ENCODE measurements at regions not wholly inside any gene's neighbourhood (a gene's known extent, or its start where the extent isn't known, plus 50 kb on each side); places are given as distances from the start of the nearest gene placed in this dataset.

- no peak for DNase-seq (ENCODE audit: low read depth in 2 of 2)
These were observed 373.9 kb upstream of the NFE2L3 start for GRCh38 chr7:25777969-25778708.

DNA sequence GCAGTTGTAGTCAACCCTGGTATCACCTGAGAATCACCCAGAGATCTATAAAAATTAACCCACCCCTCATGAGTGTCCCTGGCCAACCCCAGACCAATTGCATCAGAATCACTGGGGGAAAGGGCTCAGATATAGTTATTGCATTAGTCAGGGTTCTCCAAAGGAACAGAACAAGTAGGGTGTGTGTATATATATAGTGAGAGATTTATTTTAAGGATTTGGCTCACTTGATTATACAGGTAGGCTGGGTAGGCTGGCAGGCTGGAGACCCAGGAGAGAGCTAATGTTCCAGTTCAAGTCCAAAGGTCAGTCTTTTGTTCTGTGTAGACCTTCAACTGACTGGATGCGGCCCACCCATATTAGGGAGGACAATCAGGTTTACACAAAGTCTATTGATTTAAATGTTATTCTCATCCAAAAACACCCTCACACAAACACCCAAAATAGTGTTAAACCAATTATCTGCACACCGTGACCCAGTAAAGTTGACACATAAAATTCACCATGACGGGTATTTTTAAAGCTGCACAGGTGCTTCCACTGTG, 372.9 kb upstream of the NFE2L3 start:
- DNase-seq (ENCODE audit: low read depth in 2 of 2) = no peak

DNA sequence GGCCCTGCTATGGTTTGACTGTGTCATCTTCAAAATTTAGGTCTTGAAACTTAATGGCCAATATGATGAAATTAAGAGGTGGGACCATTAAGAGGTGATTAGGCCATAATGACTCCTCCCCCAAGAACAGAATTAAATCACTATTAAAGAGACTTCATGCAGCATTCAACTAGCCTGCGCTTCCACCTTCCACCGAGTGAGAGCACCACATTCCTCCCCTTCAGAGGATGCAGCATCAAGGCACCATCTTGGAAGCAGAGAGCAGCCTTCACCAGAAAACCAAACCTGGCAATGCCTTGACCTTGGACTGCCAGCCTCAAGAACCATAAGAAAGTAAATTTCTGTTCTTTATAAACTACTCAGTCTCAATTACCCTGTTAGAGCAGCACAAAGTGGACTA, 371.1 kb upstream of the NFE2L3 start:
- DNase-seq (ENCODE audit: low read depth in 2 of 2) = no peak

DNA sequence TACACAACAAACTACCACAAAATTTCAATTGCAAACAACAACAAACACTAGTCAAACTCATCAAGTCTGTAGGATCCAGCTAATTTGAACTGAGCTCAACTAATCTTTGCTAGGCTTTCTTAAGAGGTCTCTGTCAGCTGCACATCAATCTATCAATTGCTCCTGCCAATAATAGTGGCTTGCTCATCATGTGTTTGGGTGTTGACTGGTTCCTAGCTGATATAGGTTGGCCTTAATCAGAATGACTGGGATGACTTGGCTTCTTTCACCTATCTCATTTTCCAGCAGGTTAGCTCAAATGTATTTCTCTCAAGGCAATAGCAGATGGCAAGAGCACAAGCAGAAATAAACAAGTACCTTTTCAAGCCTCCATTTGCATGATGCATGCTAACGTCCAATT, 370.3 kb upstream of the NFE2L3 start:
- no peak for DNase-seq (ENCODE audit: low read depth in 2 of 2)

GRCh38 chr7:25786936-25787335, 365.1 kb upstream of the NFE2L3 start:
- DNase-seq (ENCODE audit: low read depth in 2 of 2) = no peak

- DNase-seq (ENCODE audit: low read depth in 2 of 2) = no peak
These were observed 364.7 kb upstream of the NFE2L3 start for GRCh38 chr7:25787336-25787735.

- DNase-seq (ENCODE audit: low read depth in 2 of 2) = no peak
These were observed 363.6 kb upstream of the NFE2L3 start for GRCh38 chr7:25788371-25788770.

- DNase-seq (ENCODE audit: low read depth in 2 of 2) = no peak
These were observed 362.9 kb upstream of the NFE2L3 start for GRCh38 chr7:25788961-25789620.

DNA sequence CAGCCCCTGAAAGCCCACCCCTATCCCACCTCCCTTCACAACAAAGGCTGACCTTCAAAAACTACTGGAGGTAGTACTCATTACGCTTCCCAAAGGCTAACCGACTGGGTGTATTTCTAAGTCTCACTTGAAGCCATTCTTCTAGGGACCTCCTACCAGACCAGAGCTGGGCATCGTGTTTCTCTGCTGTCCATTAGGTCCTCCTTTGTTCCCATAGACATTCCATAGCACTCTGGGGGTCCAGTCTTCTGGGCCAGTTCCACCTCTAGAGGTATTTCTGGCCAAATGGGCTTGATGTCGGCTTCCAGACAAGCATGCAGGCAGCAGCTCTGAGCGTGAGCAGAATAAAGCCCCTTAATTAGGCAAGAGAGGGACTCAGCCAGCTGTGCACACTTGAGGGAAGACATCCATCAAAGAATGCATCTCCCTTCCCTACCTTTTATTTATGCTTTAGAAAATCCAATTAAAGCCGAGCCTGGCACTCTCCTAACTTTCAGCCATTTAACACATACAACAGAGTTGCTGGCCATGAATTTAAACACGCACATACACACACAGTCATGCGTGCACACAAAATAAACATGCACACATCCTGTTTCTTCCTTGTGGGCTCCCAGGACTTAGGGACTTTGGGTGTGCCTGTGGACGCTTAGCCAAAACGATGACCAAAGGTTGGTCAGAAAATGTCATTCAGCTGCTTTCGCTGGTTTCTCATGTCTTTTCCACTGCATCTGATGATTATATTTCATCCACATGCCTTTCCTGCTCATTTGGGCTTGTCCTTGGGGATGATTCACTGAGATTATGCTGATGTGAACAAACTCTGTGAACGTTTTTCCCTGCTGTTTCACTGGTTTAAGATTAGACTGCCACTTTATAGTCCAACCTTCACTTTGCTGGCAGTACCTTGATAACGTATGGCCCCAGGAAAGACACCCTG, 362.0 kb upstream of the NFE2L3 start:
- no peak for DNase-seq (ENCODE audit: low read depth in 2 of 2)

GRCh38 chr7:25790963-25791362, 361.0 kb upstream of the NFE2L3 start:
- no peak for DNase-seq (ENCODE audit: low read depth in 2 of 2)

GRCh38 chr7:25792586-25792985, 359.4 kb upstream of the NFE2L3 start:
- no peak for DNase-seq (ENCODE audit: low read depth in 2 of 2)

DNA sequence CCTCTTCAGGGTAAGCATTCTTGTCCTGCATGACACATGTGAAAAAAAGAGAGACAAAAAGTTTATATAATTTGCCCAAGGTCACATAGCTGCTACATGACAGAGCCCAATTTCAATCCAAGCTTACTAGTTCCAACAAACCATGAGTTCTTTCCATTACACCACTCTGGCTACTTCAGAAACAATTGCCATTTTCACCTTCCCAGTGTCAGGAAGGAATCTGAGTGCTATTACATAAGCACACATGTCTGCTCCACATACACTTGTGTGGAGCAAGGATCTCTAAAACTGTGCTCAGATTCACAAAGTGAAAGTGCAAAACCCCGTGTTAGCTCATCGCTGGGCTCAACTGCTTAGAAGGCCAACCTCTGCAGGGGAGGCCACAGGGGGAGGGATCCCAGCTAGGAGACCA, 356.2 kb upstream of the NFE2L3 start:
- DNase-seq (ENCODE audit: low read depth in 2 of 2) = no peak

DNA sequence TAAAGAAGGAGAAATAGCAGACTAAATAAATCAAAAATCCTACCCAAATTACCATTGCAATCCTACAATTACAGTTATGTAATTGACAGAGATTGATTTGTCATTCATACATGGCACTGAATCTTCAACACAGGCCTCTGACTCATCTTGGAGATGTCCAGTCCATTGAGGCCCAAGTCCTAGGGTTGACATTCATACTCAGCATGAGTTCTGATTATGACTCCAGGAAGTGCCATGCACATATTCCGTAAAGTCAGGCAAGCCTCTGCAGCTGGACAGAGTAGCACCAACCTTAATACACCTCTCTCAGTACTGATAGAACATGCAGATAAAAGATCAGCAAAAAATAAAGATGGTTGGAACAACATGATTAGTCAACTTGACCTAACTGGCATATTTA, 353.7 kb upstream of the NFE2L3 start:
- no peak for DNase-seq (ENCODE audit: low read depth in 2 of 2)

DNA sequence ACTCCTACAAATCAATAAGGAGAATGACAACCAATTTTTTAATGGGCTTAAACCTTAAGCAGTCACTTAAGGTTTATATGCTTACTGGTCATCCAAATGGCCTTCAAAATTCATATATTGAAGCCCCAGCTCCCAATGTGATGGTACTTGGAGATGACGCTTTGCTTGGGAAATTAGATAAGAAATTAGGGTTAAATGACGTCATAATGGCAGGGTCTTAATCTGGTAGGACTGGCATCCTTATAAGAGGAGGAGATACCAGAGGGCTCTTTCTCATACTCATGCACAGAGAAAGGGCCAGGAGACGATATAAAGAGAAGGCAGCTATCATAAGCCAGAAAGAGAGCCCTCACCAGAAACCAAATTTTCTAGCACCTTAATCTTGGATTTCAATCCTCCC, 350.8 kb upstream of the NFE2L3 start:
- no peak for DNase-seq (ENCODE audit: low read depth in 2 of 2)

GRCh38 chr7:25802057-25802456, 349.9 kb upstream of the NFE2L3 start:
- no peak for DNase-seq (ENCODE audit: low read depth in 2 of 2)

DNA sequence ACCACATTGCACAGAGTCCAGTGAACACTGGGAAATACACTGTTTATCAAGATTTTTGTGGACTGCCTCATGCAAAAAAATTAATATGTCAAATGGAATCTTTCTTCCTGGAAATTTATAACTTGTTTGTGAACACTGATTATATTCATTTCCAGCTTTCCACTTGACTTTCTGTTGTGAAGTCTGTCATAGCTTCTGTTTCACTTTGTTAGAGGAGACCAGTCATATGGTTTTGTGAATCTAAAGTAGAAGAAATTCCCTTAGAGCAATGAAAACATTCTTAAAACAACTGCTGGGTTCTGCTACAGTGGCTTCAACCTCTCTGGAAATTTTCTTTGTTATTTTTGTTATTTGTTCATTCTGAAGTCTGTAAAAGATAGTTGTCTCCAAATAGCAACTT, 349.5 kb upstream of the NFE2L3 start:
- DNase-seq (ENCODE audit: low read depth in 2 of 2) = no peak

GRCh38 chr7:25803117-25803887, 348.7 kb upstream of the NFE2L3 start:
- DNase-seq (ENCODE audit: low read depth in 2 of 2) = no peak

GRCh38 chr7:25804154-25804553, 347.8 kb upstream of the NFE2L3 start:
- DNase-seq (ENCODE audit: low read depth in 2 of 2) = no peak

- DNase-seq (ENCODE audit: low read depth in 2 of 2) = no peak
These were observed 346.8 kb upstream of the NFE2L3 start for GRCh38 chr7:25805027-25805687.

- no peak for DNase-seq (ENCODE audit: low read depth in 2 of 2)
These were observed 344.8 kb upstream of the NFE2L3 start for GRCh38 chr7:25807086-25807611.

DNA sequence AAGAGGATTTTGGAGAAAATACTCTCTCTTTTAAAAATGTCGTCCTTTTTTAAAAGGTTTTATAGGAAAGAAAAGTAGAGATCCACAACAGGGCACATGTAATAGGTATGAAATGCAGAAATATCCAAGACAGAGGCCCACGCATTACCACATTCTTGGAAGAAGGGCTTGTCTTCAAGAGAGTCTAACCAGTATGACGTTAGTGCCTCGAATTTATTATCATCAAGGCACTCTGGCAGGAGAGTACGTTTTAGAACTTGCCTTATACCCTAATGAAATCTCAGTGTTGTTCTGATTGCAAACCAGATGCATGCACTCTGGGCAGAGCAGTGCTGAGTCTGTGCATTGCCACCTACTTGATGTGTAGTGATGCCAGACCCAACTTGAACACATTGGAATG, 342.6 kb upstream of the NFE2L3 start:
- no peak for DNase-seq (ENCODE audit: low read depth in 2 of 2)

Measured in stimulated activated CD8-positive, alpha-beta memory T cell treated with anti-CD3 and anti-CD28 coated beads, Interleukin-7, amount 100 ng/mL, for 1 hour (primary cell).